Spleen (tissue), 7 donors: ENCODE measurements at regions not wholly inside any gene's neighbourhood (a gene's known extent, or its start where the extent isn't known, plus 50 kb on each side); places are given as distances from the start of the nearest gene placed in this dataset.

Experiments used
- CTCF ChIP-seq, 11 experiments: fragments of 200-600 bp in 7 of 11; fragments of 450-650 bp in 4 of 11; sonication (generic) in 4 of 11; IDR thresholded peaks in 8 of 11; conservative IDR thresholded peaks in 3 of 11; 1 replicate in 7 of 11; 2 replicates in 4 of 11; pipeline versions ENCODE4 v1.4.0 to v1.8.0; 2016 to 2021; ENCODE audit warnings: antibody characterized with exemption in 11 of 11, inconsistent platforms in 4 of 11, mild to moderate bottlenecking in 1 of 11
- POLR2A ChIP-seq, 3 donors: fragments of 450-650 bp; IDR thresholded peaks; one replicate each; pipeline ENCODE4 v1.5.1; 2017; ENCODE audit warnings: antibody characterized with exemption in 3 of 3, mild to moderate bottlenecking in 1 of 3
- donor health status: DM: no; HTN: no; CAD: no; lungs with moderate emphysema.
- donor health status: DM: no; HTN: no; CAD: no.
- donor health status: DM: no; HTN: no; CAD: no.

- no peak for TF ChIP-seq CTCF (IDR thresholded peaks at IDR 0.05 in 8 of 11, conservative IDR thresholded peaks at IDR 0.05 in 3 of 11)
- TF ChIP-seq POLR2A (IDR thresholded peaks at IDR 0.05), result no peak
Measured at GRCh38 chr16:22633280-22633679, 122.6 kb downstream of the NPIPB5 start.
